Inferior parietal cortex (tissue), 1 donor: ENCODE measurements at regions not wholly inside any gene's neighbourhood (a gene's known extent, or its start where the extent isn't known, plus 50 kb on each side); places are given as distances from the start of the nearest gene placed in this dataset.
"Not testable (repeated sequence)": the region's sequence is repeated elsewhere in the genome, so short reads cannot be mapped to it uniquely, and the experiment has no call there.

Experiments
- DNase-seq: peaks from one replicate; pipeline ENCODE4 v3.0.0-alpha.2; 2016; ENCODE audit errors: extremely low spot score

DNA sequence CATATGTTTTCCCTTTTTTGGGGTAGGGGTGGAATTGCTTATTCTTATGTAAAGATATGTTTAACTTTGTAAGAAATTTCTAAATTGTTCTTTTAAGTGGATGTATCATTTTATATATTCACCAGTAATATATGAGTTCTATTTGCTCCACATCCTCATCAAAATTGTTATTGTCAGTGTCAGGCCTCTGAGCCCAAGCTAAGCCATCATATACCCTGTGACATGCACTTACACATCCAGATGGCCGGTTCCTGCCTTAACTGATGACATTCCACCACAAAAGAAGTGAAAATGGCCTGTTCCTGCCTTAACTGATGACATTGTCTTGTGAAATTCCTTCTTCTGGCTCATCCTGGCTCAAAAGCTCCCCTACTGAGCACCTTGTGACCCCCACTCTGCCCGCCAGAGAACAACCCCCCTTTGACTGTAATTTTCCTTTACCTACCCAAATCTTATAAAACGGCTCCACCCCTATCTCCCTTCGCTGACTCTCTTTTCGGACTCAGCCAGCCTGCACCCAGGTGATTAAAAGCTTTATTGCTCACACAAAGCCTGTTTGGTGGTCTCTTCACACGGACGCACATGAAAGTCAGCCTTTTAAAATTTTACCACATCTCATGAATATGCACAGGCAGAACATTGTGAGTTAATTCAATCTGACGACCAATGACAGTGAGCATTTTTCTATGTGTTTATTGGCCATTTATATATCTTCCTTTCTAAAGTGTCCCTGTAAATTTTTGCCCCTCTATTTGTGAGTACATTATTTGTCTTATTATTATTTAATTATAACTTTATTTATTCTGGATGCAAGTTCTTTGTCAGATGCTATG, 176.8 kb downstream of the CDC14C start:
- not testable (repeated sequence) for DNase-seq

DNA sequence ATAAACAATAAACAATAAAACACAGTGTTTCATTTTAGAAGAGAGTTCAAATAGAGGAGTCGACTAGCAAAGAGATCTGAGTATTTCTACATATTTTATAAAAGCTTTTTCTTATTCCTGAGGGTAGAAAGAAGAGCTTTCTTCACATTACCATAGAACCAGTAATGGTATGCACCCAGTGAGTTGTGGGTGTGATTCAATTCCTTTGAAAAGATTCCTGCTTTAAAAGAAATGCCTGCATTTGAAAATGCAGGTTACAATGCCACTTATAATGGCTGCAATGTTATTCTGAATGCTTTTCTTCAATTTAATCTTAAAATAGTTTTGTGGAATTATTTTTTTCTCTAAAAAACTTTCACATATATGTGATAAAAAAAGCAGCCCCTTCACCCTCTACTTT, 178.1 kb downstream of the CDC14C start:
- DNase-seq = no peak

DNA sequence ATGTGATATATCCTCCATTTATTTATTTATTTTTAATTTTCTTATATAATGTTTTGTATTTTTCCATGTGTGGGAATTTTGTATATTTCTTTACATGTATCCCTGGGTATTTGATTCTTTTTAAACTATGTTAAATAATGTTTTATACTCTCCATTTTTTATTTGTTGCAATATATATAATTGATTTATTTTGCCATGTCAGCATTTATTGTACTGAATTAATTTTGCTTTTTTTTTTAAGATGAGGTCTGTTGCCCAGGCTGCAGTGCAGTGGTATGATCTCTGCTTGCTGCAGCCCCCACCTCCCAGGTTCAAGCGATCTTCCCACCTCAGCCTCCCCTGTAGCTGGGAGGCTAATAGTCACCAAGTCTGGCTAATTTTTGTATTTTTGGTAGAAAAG, 187.4 kb downstream of the CDC14C start:
- no peak for DNase-seq

DNA sequence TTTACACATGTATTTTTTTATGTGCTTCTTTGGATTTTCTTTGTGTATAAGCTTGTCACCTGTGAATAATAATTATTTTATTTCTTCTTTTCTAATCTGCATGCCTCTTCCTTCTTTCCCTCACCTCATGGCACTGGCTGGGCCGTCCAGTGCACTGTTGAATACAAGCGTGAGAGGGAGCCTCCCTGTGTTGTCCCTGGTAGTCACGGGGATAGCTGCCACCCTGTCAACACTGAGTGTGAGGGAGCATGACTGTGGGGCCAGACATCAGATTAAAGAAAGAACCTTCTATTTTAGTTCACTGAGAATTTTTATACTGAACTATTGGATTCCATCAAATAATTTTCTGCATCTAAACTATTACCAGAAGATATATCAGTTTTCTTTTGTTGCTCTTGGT, 187.9 kb downstream of the CDC14C start:
- DNase-seq = no peak

DNA sequence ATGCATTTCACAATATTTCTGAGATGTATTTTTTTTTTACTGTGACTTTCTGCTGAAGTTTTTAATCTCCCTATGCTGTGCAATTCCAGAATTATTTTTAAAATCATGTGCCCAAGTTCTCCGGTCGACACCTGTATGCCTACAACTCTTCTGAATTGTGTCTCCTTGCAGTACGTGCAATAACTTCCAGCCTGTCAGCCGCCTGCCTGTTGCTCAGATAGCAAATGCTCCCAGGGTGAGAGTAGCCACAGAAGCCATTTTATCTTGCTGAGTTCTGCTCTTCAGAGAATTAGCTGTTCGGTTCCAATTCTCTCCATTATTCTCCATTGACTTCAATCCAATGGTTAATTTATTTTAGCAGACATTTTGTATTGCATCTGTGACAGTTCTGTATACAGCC, 188.3 kb downstream of the CDC14C start:
- DNase-seq = no peak

DNA sequence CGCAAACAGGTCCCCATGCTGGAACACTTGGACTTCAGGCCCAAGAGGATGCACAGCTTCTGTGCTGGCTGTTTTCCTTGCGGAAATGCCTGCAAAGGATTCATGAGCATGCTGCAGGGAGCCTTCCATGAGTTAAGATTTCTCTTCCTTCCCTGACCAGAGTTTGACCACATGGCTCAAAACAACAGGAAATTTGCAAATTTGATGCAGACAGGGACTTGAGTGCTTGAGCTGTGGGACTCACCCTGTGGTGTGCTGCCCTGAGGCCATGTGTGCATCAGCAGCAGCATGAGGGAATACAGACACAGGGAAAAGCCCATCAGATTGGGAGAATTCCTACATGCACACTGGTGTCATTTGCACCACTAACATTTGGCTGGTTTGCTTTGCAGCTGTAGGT, 195.4 kb downstream of the CDC14C start:
- no peak for DNase-seq

DNA sequence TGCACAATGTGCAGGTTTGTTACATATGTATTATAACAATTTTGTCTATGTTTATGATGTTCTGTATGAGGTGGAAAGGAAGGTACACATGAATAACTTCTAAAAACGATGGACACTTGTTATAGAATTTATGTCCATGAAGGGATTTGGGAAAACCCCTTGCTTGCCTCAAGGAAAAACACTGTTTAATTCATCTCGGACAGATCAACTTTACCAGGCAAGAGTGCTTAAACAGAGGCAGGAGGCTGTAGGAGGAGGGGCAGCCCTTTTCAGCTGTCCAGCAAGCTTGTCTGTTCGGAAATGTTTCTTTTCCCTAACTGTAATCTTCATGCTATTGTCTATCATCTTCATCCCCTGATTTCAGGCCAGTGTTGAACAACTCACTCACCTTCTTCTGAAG, 200.9 kb downstream of the CDC14C start:
- DNase-seq = no peak

DNA sequence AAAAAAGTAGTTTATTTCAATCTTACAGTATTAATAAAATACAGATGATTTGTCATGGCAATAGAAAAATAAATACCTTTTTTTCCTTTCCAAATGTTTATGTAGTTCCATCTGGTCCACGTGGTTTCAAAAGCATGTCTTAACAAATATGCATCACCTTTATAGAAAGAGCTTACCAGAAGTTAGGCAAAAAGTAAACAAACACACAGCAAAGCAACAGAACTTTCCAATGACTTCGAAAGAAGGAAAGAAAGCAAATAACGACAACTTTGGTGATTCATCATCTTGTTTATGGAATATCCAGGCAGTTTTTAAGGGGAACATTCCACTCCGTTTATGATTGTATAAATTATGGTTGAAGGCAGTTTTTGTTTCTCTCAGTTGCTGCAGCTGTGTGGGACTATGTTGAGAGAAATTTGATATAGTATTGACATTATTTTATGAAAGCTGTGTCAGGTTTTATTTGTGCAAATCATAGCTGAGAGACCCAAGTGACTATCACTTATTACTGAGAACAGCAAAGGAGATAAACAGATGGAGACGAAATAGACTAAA, 203.1 kb downstream of the CDC14C start:
- no peak for DNase-seq

DNA sequence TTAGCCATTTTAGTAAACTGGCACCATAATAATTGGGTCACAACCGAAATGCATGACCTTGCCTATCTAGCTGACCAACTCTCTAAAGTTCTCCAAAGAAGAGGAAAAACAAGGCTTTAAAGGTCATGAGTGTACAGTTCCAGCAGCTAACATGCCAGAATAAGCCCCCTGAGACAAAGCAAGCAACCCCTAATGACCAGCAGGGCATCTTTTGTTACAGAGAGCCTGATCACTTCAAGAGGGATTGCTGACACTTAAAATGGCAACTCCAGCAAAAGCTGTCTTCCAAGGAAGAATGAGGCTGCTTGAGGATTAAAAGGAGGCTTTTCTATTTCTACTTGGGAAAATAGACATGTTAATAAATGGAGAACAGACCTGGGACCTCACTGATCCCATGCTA, 213.6 kb downstream of the CDC14C start:
- no peak for DNase-seq

DNA sequence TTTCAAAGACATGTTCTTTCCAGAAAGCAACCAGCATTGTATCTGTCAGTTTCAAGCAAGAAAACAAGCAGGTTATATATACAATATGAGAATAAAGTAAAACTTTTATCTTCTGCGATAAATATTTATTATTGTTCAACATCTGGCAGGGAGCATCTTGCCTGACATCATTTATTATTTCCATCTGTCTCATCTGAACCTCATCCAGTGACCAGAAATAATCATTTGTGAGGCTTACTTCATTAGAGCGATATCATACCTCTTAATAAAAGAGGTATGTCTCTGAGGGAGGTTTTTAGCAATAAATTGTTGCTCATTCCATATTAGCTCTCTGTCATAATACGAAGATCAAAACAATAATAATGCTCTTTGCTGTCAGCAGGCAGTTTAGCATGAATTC, 226.1 kb downstream of the CDC14C start:
- DNase-seq = no peak

DNA sequence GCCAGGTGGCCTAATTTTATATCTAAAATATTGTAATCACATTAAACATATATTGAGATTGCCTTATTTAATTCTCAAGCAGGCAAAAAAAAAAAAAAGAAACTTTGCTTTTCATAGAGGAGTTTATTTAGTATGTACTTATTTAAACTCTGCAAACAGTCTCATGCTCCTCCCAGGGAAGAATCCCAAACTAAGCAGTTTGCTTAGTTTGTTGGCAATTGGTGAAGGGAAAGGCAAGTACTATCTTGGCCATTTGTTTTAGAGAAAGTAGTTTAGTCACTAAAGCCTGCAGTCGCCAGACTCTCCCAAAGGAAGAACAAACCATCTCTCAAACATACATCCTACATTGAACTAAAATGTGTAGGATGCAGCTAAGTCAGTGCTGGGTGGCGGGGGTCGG, 226.8 kb downstream of the CDC14C start:
- DNase-seq = no peak

DNA sequence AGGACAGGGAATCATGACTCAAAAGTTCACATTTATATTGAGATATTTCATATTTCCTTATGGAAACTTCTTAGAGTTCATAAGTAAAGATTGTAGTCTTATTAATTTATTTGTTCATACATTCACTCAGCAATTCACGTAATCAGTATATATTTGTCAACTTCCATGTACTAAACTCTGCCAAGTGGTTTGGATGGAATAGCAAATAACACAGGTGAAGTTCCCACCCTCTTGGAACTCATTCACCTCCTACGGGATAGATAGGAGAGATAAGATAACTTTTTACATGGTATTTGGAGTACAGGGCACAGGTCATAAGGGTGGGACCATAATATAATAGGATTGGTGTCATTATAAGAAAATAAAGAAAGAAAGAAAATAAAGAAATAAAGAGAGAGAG, 234.0 kb downstream of the CDC14C start:
- no peak for DNase-seq

DNA sequence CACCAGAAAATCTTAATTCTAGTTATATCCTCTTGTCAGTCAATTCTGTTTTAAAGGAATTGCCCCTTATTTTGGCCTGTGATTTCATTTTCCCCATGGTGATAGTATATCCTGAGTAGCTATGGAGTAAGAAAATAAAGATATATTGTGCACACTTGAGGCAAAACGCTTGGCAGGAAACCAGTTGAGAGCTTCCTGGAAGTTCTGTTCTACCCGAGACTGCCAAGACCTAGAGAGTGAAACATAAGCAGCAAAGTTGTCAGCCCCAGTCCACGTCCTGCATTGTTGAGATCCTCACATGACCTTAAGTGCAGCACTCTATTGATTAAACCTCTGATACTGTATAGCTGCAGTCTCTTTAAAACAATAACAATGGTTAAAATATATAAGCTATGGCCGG, 235.2 kb downstream of the CDC14C start:
- DNase-seq = no peak

DNA sequence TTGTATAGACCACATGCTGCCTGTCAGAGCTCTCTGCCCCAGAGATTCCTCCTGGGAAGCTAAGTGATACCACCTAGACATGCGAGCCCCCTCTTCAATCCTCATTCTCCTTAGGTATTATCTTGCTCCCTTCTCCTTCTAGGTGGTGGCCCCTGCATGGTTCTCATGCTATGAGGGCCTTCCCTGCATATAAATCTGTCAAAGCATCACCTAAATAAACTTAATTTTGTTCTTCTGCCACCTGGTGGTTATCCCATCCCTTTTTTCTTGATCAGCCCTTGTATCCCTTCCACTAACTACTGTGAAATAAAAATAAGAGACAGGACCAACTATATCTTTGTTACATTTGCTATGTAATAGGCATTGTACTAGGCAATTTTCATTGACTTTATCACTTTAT, 242.1 kb downstream of the CDC14C start:
- no peak for DNase-seq

DNA sequence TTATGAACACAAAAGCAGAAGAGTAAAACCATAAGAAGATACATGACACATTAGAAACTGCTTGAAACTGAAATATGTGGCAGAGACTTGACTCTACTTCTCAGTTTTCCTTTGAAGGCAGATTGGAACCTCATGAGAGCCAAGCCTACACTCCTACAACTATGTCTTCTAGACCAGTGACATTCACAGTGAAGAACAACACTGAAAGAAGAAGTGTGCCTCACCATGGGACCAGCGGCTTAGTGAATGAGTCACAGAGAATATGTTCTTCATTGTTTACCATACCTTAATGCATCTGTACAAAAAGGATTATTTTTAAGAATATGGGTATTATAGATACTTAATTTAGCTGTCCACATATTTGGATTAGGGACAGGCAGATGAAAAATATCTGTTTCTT, 248.3 kb downstream of the CDC14C start:
- DNase-seq = no peak

DNA sequence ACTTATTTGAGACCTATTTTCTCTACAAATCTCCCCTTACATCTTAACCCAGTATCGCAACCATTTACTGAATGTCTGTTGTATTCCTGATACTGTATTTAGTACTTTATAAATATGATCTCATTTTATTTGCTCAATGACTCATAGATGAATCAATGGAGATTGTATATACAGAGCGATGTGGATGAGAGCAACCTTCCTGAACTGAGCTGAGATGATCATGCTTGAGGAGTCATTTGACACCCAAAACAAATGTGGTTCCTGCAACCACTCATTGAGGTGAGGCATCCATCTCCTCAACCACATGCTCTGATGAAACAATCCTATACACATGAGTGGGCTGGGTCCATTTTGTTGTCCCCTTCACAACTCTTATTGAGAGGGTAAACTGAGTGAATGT, 250.0 kb downstream of the CDC14C start:
- no peak for DNase-seq

DNA sequence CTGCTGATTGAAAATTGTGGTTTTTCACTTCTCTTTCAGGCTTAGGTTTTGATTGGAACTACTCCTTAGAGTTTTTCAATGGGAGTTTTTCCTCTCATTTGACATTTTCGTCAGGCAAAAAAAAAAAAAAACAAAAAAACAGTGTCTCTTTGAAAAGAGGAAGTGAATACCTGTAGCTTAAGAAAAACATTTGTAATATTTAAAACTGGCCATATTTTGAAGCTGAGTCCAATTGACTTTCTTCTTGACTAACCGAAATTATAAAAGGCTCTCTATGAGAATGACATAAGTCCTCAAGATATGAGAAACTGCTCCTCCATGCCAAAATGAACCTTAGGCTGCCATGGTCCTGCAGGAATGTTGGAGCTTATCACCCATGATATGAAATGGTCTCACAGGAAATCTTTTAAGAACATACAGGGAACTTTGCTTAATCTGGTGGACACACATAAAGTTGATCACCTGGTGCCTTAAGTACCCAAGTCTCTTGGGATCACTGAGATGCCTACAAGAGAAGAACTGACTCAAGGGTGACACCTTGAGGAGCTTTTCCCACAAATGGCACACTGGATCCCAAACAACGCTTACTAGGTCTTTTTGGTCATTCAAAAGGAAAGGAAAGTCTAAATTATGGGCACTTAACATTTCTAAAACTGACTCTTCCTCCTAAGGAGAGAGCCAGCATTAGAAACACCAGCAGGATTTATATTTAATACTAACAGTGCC, 263.4 kb downstream of the CDC14C start:
- DNase-seq = no peak

DNA sequence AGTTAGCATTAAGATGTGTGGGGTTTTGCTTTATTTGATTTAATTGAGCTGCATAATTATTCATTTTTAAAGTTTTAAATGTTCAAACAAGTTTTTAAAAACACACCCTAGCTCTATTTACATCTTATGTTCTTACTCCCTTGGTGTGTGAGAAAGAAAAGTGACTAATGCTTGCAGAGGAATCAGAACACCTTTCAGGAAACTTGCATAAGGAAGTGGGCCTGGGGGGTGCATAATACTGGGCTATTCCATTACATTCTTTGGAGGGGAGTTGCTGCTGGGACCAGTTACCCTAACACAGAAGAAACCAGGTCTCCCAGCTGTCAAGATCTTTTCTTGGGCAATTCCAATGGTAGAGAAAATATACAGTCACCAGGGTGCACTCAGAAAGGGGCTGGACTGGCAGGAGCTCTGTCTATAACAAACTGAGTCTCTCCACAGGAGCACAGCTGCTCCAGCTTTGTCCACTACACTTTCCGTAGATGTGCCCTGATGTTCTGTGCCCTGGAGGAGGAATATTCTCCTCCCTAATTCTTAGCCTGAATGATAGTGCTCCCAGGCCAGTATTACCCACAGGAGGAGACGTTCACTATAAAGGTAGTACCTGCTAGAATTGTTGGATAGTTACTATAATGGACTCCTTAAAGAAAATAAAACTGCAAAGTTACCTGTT, 304.2 kb downstream of the CDC14C start:
- no peak for DNase-seq

DNA sequence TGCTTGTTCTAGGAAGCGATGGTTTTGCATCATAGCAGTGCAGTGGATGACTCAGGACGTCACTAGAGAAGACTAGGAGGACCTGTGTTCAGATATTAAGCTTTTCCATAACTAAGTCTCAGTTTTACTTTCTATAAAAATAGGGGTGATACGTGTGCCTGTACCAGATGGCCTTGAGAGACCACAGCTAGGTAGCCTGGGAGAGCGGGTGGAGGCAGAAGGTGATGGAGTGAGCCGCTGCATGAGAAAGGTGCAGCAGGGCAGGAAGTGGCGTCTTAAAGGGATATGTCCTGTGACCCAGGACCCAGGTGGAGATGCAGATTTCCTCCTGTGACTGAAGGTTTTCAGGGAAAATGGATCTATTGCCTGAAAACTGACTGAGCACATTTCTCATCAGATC, 304.9 kb downstream of the CDC14C start:
- DNase-seq = no peak

DNA sequence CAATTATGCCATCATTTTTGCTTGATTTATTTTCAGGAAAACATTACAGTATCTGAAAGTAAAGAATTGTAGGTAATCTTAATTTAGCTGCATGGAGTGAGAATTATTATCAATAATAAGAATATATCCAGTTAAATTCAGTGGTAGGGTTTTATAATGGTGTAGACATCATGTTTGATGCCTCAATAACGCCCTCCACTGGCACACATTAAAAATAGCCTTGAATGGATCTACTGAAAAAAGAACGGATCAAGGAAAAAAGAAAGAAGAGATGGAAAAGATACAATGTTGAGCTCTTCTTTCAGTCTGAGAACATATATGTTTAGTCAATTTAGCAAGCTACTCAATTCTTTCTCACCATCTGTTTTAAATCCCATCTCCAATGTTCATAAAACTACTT, 319.2 kb downstream of the CDC14C start:
- DNase-seq = no peak

DNA sequence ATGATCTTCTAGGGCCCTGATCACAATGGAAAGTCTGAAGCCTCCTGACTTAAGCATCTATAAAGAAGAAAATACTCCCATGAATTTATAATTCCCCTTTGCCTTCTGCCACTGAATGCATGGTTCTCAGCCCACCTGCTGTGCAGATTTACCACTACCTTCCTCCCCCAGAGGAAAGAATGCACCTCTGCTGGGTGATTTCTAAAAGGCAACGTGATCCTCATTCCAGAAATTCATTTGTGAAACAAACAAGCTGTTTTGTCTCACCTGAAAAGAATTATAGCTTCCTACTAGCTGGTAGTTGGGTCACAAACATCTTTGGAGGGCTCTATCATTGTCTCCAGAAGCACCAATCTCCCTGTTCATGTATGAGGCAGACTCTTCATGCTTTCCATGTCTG, 320.2 kb downstream of the CDC14C start:
- DNase-seq = no peak

DNA sequence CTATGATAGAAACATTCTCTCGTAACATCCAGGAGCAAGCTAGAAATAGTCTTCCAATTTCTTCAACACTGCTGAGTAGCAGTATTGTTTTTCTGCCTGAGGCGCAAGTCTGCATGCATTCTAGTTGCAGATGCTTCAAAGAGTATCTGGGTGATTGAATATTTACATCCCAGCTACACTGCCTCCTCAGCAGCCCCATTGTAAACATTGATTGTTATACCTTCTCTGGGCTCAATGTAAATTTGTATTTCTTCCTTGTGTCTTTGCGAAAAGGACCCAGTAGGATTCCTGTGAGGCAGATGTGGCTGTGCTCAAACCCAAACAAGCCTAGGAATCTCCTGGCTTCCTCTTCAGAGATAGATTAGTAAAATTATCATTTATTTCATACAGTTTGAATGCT, 320.7 kb downstream of the CDC14C start:
- DNase-seq = no peak

DNA sequence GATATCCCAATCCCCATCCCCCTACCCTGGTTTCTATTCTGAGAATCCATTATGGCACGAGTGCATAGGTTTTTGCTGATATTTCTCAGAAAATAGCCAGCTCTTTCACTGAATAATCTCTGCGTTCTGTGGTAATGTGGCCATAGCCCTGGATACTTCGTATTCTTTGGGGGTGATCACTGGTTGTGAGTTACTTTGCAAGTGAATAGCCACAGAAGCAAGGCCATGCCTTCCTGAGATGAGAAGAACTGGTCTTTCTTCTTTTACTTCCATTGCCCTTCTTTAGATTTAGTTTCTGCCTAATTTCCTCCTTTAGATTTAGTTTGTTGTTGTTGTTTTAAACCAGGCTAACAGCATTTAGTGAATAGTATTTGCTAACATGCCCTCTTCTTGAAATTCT, 323.4 kb downstream of the CDC14C start:
- no peak for DNase-seq
